IMR-90 (cell line): ENCODE measurements at regions not wholly inside any gene's neighbourhood (a gene's known extent, or its start where the extent isn't known, plus 50 kb on each side); places are given as distances from the start of the nearest gene placed in this dataset.

ENCODE experiments used
- ATAC-seq: fragments of 200-7000 bp; cut with Tn5 transposase; 2 replicates; pipeline ENCODE4 v1.9.1; 2020; ENCODE audit warnings: low read depth, mild to moderate bottlenecking, moderate library complexity
- BruUV-seq: library from RNA; stranded (reverse); fragments of 400-500 nt; replicated peaks from 2 replicates; lab custom pipeline; 2021; lab: Mats Ljungman, UMichigan
- CTCF ChIA-PET: fragments of 300-600 bp; formaldehyde crosslinking; extraction: SDS; loops from one replicate; lab custom pipeline; 2021; ENCODE audit warnings: antibody characterized with exemption; lab: Yijun Ruan, JAX
- POLR2A ChIA-PET: fragments of 300-600 bp; sonication (Branson Sonifier 250); formaldehyde crosslinking; loops from one replicate; lab custom pipeline; 2022; ENCODE audit warnings: antibody characterized with exemption; ENCODE audit not compliant: unreplicated experiment; lab: Charles Lee
- DNase-seq: peaks from one replicate; pipeline ENCODE4 v3.0.0; 2013
- H2AFZ ChIP-seq: replicated peaks from 2 replicates; pipeline ENCODE3; 2013; ENCODE audit warnings: low read length, mild to moderate bottlenecking; ENCODE audit not compliant: poor library complexity
- H2AK5ac ChIP-seq: 2 replicates; pipeline ENCODE4 v1.6.1; 2013; ENCODE audit warnings: low read depth, low read length, inconsistent platforms
- H2AK9ac ChIP-seq: replicated peaks from 2 replicates; pipeline ENCODE3; 2013; ENCODE audit warnings: mild to moderate bottlenecking, low read depth, low read length, moderate library complexity; ENCODE audit not compliant: poor library complexity
- H2BK120ac ChIP-seq: 2 replicates; pipeline ENCODE4 v1.6.1; 2013; ENCODE audit warnings: low read depth, low read length, inconsistent platforms
- H2BK15ac ChIP-seq: 3 replicates; pipeline ENCODE4 v1.6.1; 2013; ENCODE audit warnings: low read depth, low read length, inconsistent platforms
- H2BK20ac ChIP-seq: 2 replicates; pipeline ENCODE4 v1.6.1; 2013; ENCODE audit warnings: low read depth, mild to moderate bottlenecking, inconsistent platforms, low read length, moderate library complexity
- H2BK5ac ChIP-seq: 2 replicates; pipeline ENCODE4 v1.6.1; 2013; ENCODE audit warnings: mild to moderate bottlenecking, low read depth, low read length, inconsistent platforms; ENCODE audit not compliant: poor library complexity, severe bottlenecking
- H3K14ac ChIP-seq: replicated peaks from 2 replicates; pipeline ENCODE4 v1.6.1; 2013; ENCODE audit warnings: low read depth, low read length, inconsistent platforms
- H3K18ac ChIP-seq: 2 replicates; pipeline ENCODE4 v1.6.1; 2013; ENCODE audit warnings: low read depth, low read length, control low read depth
- H3K23ac ChIP-seq: 2 replicates; pipeline ENCODE4 v1.6.1; 2013; ENCODE audit warnings: low read depth, low read length, inconsistent platforms
- H3K27ac ChIP-seq: 2 replicates; pipeline ENCODE4 v1.5.1; 2013; ENCODE audit warnings: mild to moderate bottlenecking, control low read depth, low read length; ENCODE audit not compliant: insufficient read depth
- H3K27me3 ChIP-seq: 2 replicates; pipeline ENCODE4 v1.6.1; 2013; ENCODE audit warnings: low read length; ENCODE audit not compliant: control insufficient read depth, insufficient read depth
- H3K36me3 ChIP-seq: 2 replicates; pipeline ENCODE4 v1.6.1; 2013; ENCODE audit warnings: low read length, mixed read lengths; ENCODE audit not compliant: control insufficient read depth, insufficient read depth
- H3K4ac ChIP-seq: 2 replicates; pipeline ENCODE4 v1.6.1; 2013; ENCODE audit warnings: low read depth, low read length, inconsistent platforms
- H3K4me1 ChIP-seq: 2 replicates; pipeline ENCODE4 v1.6.1; 2013; ENCODE audit warnings: low read length, mixed read lengths; ENCODE audit not compliant: control insufficient read depth, insufficient read depth
- H3K4me2 ChIP-seq: 2 replicates; pipeline ENCODE4 v1.6.1; 2013; ENCODE audit warnings: low read depth, mild to moderate bottlenecking, control low read depth, low read length, moderate library complexity
- H3K4me3 ChIP-seq: 2 replicates; pipeline ENCODE4 v1.5.1; 2013; ENCODE audit warnings: low read depth, mild to moderate bottlenecking, control low read depth, low read length, moderate library complexity; ENCODE audit not compliant: insufficient read depth
- H3K56ac ChIP-seq: 2 replicates; pipeline ENCODE4 v1.6.1; 2013; ENCODE audit warnings: low read length, inconsistent platforms; ENCODE audit not compliant: insufficient read depth; ENCODE audit errors: extremely low read depth
- H3K79me1 ChIP-seq, 2 experiments: 2 replicates each; pipeline ENCODE4 v1.6.1; 2013; ENCODE audit warnings: low read length in 2 of 2, inconsistent platforms in 1 of 2, low read depth in 1 of 2
- H3K9ac ChIP-seq: 2 replicates; pipeline ENCODE4 v1.6.1; 2013; ENCODE audit warnings: low read depth, low read length, control low read depth
- H3K9me1 ChIP-seq: 2 replicates; pipeline ENCODE4 v1.6.1; 2013; ENCODE audit warnings: low read length, inconsistent platforms; ENCODE audit not compliant: insufficient read depth
- H3K9me3 ChIP-seq: 2 replicates; pipeline ENCODE4 v1.6.1; 2013; ENCODE audit warnings: low read length; ENCODE audit not compliant: control insufficient read depth, insufficient read depth
- H4K20me1 ChIP-seq: 2 replicates; pipeline ENCODE4 v1.6.1; 2013; ENCODE audit warnings: low read length, inconsistent platforms; ENCODE audit not compliant: insufficient read depth
- H4K5ac ChIP-seq: 2 replicates; pipeline ENCODE4 v1.6.1; 2013; ENCODE audit warnings: mild to moderate bottlenecking, low read depth, low read length, control low read depth
- H4K8ac ChIP-seq, 2 experiments: 2 replicates each; pipeline ENCODE4 v1.6.1; 2013; ENCODE audit warnings: low read depth in 2 of 2, low read length in 2 of 2, control low read depth in 1 of 2, inconsistent platforms in 1 of 2
- H4K91ac ChIP-seq: 2 replicates; pipeline ENCODE4 v1.6.1; 2013; ENCODE audit warnings: low read depth, low read length, inconsistent platforms; ENCODE audit not compliant: insufficient read depth
- BHLHE40 ChIP-seq: fragments of 150-350 bp; IDR thresholded peaks from 2 replicates; pipeline ENCODE4 v1.6.1; 2016; ENCODE audit warnings: mild to moderate bottlenecking, low read depth, low read length
- CEBPB ChIP-seq: IDR thresholded peaks from 2 replicates; pipeline ENCODE4 v1.6.1; 2012; ENCODE audit warnings: low read depth, low read length, improper control_type of control experiment
- CHD1 ChIP-seq: IDR thresholded peaks from 2 replicates; pipeline ENCODE4 v1.6.1; 2012; ENCODE audit warnings: low read depth, low read length, improper control_type of control experiment
- CTCF ChIP-seq: conservative IDR thresholded peaks from 2 replicates; pipeline ENCODE4 v1.5.1; 2012; ENCODE audit warnings: mild to moderate bottlenecking, low read depth, low read length, improper control_type of control experiment
- FOS ChIP-seq: fragments of 150-350 bp; IDR thresholded peaks from 2 replicates; pipeline ENCODE4 v1.6.1; 2016; ENCODE audit warnings: low read depth, low read length
- MAFK ChIP-seq: IDR thresholded peaks from 2 replicates; pipeline ENCODE4 v1.6.1; 2012; ENCODE audit warnings: low read depth, low read length, improper control_type of control experiment
- MAZ ChIP-seq: IDR thresholded peaks from 2 replicates; pipeline ENCODE4 v1.6.1; 2012; ENCODE audit warnings: low read depth, mild to moderate bottlenecking, low read length, improper control_type of control experiment, moderate library complexity, borderline replicate concordance
- MXI1 ChIP-seq: IDR thresholded peaks from 2 replicates; pipeline ENCODE4 v1.6.1; 2012; ENCODE audit warnings: low read depth, mild to moderate bottlenecking, low read length, moderate library complexity, borderline replicate concordance
- NFE2L2 ChIP-seq: fragments of 150-350 bp; IDR thresholded peaks from 2 replicates; pipeline ENCODE4 v1.6.1; 2016; ENCODE audit warnings: low read depth, mild to moderate bottlenecking, low read length
- POLR2A ChIP-seq: IDR thresholded peaks from 2 replicates; pipeline ENCODE4 v1.6.1; 2012; ENCODE audit warnings: mild to moderate bottlenecking, low read depth, low read length
- RAD21 ChIP-seq: IDR thresholded peaks from 2 replicates; pipeline ENCODE4 v1.6.1; 2012; ENCODE audit warnings: low read length, improper control_type of control experiment
- RCOR1 ChIP-seq: IDR thresholded peaks from 2 replicates; pipeline ENCODE4 v1.6.1; 2012; ENCODE audit warnings: mild to moderate bottlenecking, low read length, improper control_type of control experiment; ENCODE audit not compliant: insufficient replicate concordance
- RFX5 ChIP-seq: IDR thresholded peaks from 2 replicates; pipeline ENCODE4 v1.8.0; 2012; ENCODE audit warnings: low read depth, mild to moderate bottlenecking, low read length, moderate library complexity
- SMC3 ChIP-seq: fragments of 150-350 bp; IDR thresholded peaks from 2 replicates; pipeline ENCODE4 v1.6.1; 2016; ENCODE audit warnings: low read depth, mild to moderate bottlenecking, antibody characterized with exemption, low read length, moderate library complexity
- USF2 ChIP-seq: fragments of 150-350 bp; IDR thresholded peaks from 2 replicates; pipeline ENCODE4 v1.6.1; 2017; ENCODE audit warnings: mild to moderate bottlenecking, antibody characterized with exemption, low read length, low read depth
- WGBS, 2 experiments: methylation state at CpG; one replicate each; pipeline versions ENCODE4 v1.1.5 to v1.1.7; 2013; ENCODE audit warnings: missing lambda C conversion rate in 2 of 2; ENCODE audit not compliant: insufficient read length in 1 of 2; ENCODE audit errors: extremely low coverage in 2 of 2; 5-methylcytosine and 5-hydroxymethylcytosine counted together
- dilution Hi-C: fragments of 300-500 bp; cut with HindIII; formaldehyde crosslinking; loops from one replicate; pipeline ENCODE4 v1.14.3; 2018; ENCODE audit warnings: low sequenced_read_pairs; ENCODE audit not compliant: unreplicated experiment
- in situ Hi-C: fragments of 300-500 bp; cut with MboI; formaldehyde crosslinking; loops from 3 replicates; pipeline ENCODE4 v1.14.3; 2019; ENCODE audit warnings: low sequenced_read_pairs, inconsistent platforms, mixed read lengths
- intact Hi-C: fragments of 100-400 bp; cut with micrococcal nuclease; formaldehyde crosslinking; loops from 2 replicates; pipeline ENCODE4 v1.10.0; 2022
- TF ChIP-seq, protein P1 (sequence below): fragments of 150-350 bp; IDR thresholded peaks from 2 replicates; pipeline ENCODE4 v1.6.1; 2016; ENCODE audit warnings: low read depth, mild to moderate bottlenecking, low read length, moderate library complexity, borderline replicate concordance

DNA sequence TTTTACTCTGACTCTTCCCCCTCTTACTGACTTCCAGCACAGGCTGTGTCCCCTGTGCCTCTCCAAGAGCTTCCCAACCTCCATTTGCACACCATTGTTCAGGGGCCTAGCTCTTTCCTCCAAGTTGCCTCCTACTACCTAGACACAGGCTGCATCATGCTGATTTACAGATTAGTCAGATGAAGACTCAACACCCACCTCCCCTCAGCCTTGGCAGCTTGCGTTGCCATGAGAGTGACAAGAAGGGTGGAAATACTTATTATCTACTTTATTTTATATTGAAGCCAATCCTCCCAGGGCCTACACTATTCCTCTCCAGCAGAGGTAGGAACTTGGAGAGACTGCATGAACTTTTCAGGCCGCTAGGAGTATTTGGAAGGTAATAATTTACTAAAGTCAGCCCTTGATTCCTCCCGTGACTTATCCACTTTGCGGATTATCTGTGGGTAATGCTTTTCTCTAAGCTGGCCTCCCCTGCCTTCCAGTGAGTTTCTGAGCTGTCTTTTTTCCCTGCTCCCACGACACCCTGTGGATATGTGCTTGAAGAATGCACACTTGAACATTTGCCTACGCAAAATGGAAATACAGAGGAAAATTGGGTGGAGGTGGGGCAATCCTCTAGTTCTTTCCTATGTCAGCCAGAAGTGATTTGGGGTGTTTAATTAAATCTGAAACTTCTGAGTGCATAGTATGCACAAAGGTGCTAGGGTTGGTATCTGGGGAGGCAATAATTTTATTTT lies 74.1 kb upstream of the TMEM164 start:
- Histone ChIP-seq H3K79me1 (no peaks in the 10 kb centered on the region), H3K9me1 (no peaks in the 10 kb centered on the region), H2AFZ (no peak overlapping the region), H3K4ac (no peak overlapping the region), H3K9ac (no peak overlapping the region), H3K18ac (no peak overlapping the region), H3K36me3 (no peaks in the 10 kb centered on the region), H4K5ac (no peak overlapping the region), H3K9me3 (no peaks in the 10 kb centered on the region; the same call in 1 of the 2 replicates), H2BK15ac (no peak overlapping the region), H2AK9ac (no peak overlapping the region), H3K23ac (no peak overlapping the region), H4K20me1 (no peaks in the 10 kb centered on the region), H4K8ac (no peak overlapping the region), H3K14ac (no peak overlapping the region), H3K4me3 (no peak overlapping the region), H3K56ac (no peak overlapping the region), H2AK5ac (no peak overlapping the region), H3K4me2 (no peak overlapping the region), H2BK120ac (no peak overlapping the region), H3K4me1 (no peaks in the 10 kb centered on the region), H3K27ac (no peak overlapping the region), H4K91ac (no peak overlapping the region), H3K27me3 (peaks cover 21% of the 10 kb centered on the region), H2BK5ac (no peak overlapping the region), H2BK20ac (no peak overlapping the region)
- in situ Hi-C loops (no loop called here), intact Hi-C loops (no loop called here), dilution Hi-C loops (no loop called here)
- ChIA-PET POLR2A (no interaction called here), CTCF (no interaction called here)
- no TSS peak for BruUV-seq
- DNase-seq (no peak), ATAC-seq (no peak)
- 63% methylated on average over 1 of the region's 6 CpGs; no CpG with 5 or more reads in 1 of the 2 experiments for WGBS, 2 experiments
- TF ChIP-seq MXI1 = no peak
- no peak for TF ChIP-seq MAFK
- no peak for TF ChIP-seq RAD21
- no peak for TF ChIP-seq SMC3
- TF ChIP-seq CHD1 = no peak
- no peak for TF ChIP-seq POLR2A
- no peak for TF ChIP-seq FOS
- no peak for TF ChIP-seq NFE2L2
- TF ChIP-seq USF2 = no peak
- TF ChIP-seq CTCF = no peak
- TF ChIP-seq, protein P1, sequence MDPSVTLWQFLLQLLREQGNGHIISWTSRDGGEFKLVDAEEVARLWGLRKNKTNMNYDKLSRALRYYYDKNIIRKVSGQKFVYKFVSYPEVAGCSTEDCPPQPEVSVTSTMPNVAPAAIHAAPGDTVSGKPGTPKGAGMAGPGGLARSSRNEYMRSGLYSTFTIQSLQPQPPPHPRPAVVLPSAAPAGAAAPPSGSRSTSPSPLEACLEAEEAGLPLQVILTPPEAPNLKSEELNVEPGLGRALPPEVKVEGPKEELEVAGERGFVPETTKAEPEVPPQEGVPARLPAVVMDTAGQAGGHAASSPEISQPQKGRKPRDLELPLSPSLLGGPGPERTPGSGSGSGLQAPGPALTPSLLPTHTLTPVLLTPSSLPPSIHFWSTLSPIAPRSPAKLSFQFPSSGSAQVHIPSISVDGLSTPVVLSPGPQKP = no peak
- no peak for TF ChIP-seq RFX5
- TF ChIP-seq RCOR1 = no peak
- no peak for TF ChIP-seq BHLHE40
- no peak for TF ChIP-seq MAZ
- TF ChIP-seq CEBPB = no peak
